Astrocyte (in vitro differentiated cells and primary cell): ENCODE measurements at regions not wholly inside any gene's neighbourhood (a gene's known extent, or its start where the extent isn't known, plus 50 kb on each side); places are given as distances from the start of the nearest gene placed in this dataset.

Experiments used
- DNase-seq: peaks from one replicate; pipeline ENCODE4 v3.0.0-alpha.2; 2010; ENCODE audit warnings: low read depth
- FAIRE-seq: peaks from 2 replicates; lab custom pipeline; 2011; peaks lifted over from hg19 to GRCh38; lab: Jason Lieb, UNC
- H2AFZ ChIP-seq: 2 replicates; pipeline ENCODE4 v1.6.0; 2012; ENCODE audit warnings: low read depth, low read length, inconsistent platforms
- H3K27ac ChIP-seq: 2 replicates; pipeline ENCODE4 v1.5.1; 2011; ENCODE audit warnings: low read depth, low read length, inconsistent platforms
- H3K27me3 ChIP-seq: 2 replicates; pipeline ENCODE4 v1.6.0; 2011; ENCODE audit warnings: low read length, inconsistent platforms; ENCODE audit not compliant: insufficient read depth
- H3K36me3 ChIP-seq: 2 replicates; pipeline ENCODE4 v1.5.1; 2011; ENCODE audit warnings: low read length, inconsistent platforms; ENCODE audit not compliant: insufficient read depth
- H3K4me1 ChIP-seq: 2 replicates; pipeline ENCODE4 v1.5.1; 2011; ENCODE audit warnings: low read length, inconsistent platforms; ENCODE audit not compliant: insufficient read depth
- H3K4me2 ChIP-seq: 2 replicates; pipeline ENCODE4 v1.6.0; 2012; ENCODE audit warnings: low read length, inconsistent platforms
- H3K4me3 ChIP-seq: 2 replicates; pipeline ENCODE4 v1.5.1; 2011; ENCODE audit warnings: low read depth, mild to moderate bottlenecking, low read length, inconsistent platforms; ENCODE audit not compliant: insufficient read depth
- H3K79me2 ChIP-seq: 2 replicates; pipeline ENCODE4 v1.6.0; 2012; ENCODE audit warnings: mild to moderate bottlenecking, low read length, inconsistent platforms; ENCODE audit not compliant: insufficient read depth
- H3K9ac ChIP-seq: 2 replicates; pipeline ENCODE4 v1.6.0; 2012; ENCODE audit warnings: mild to moderate bottlenecking, low read length, inconsistent platforms
- H3K9me3 ChIP-seq: 2 replicates; pipeline ENCODE4 v1.5.1; 2012; ENCODE audit warnings: low read depth, mild to moderate bottlenecking, low read length, inconsistent platforms; ENCODE audit not compliant: insufficient read depth
- H4K20me1 ChIP-seq: 2 replicates; pipeline ENCODE4 v1.6.0; 2012; ENCODE audit warnings: low read length, inconsistent platforms; ENCODE audit not compliant: insufficient read depth
- H3K27ac Mint-ChIP-seq: one replicate; pipeline ENCODE4 v1.8.0; 2021; ENCODE audit warnings: mild to moderate bottlenecking, mixed read lengths; ENCODE audit not compliant: unreplicated experiment
- H3K27me3 Mint-ChIP-seq: one replicate; pipeline ENCODE4 v1.8.0; 2021; ENCODE audit warnings: low read depth, mixed read lengths; ENCODE audit not compliant: unreplicated experiment
- H3K36me3 Mint-ChIP-seq: one replicate; pipeline ENCODE4 v1.8.0; 2021; ENCODE audit warnings: low read depth, mixed read lengths; ENCODE audit not compliant: unreplicated experiment
- H3K4me1 Mint-ChIP-seq: one replicate; pipeline ENCODE4 v1.8.0; 2021; ENCODE audit warnings: low read depth, mixed read lengths; ENCODE audit not compliant: unreplicated experiment
- H3K4me3 Mint-ChIP-seq: one replicate; pipeline ENCODE4 v1.8.0; 2021; ENCODE audit warnings: mild to moderate bottlenecking, moderate library complexity, mixed read lengths; ENCODE audit not compliant: unreplicated experiment
- H3K9me3 Mint-ChIP-seq: one replicate; pipeline ENCODE4 v1.8.0; 2021; ENCODE audit warnings: mild to moderate bottlenecking, mixed read lengths; ENCODE audit not compliant: unreplicated experiment
- EZH2 ChIP-seq: IDR thresholded peaks from 2 replicates; pipeline ENCODE4 v1.6.1; 2012; ENCODE audit warnings: mild to moderate bottlenecking, low read length, inconsistent platforms; ENCODE audit not compliant: insufficient read depth
- TF ChIP-seq, protein P1 (sequence below): IDR thresholded peaks from 2 replicates; pipeline ENCODE4 v1.5.1; 2011; ENCODE audit warnings: low read depth, mild to moderate bottlenecking, inconsistent platforms, low read length, moderate library complexity; ENCODE audit not compliant: insufficient read depth

DNA sequence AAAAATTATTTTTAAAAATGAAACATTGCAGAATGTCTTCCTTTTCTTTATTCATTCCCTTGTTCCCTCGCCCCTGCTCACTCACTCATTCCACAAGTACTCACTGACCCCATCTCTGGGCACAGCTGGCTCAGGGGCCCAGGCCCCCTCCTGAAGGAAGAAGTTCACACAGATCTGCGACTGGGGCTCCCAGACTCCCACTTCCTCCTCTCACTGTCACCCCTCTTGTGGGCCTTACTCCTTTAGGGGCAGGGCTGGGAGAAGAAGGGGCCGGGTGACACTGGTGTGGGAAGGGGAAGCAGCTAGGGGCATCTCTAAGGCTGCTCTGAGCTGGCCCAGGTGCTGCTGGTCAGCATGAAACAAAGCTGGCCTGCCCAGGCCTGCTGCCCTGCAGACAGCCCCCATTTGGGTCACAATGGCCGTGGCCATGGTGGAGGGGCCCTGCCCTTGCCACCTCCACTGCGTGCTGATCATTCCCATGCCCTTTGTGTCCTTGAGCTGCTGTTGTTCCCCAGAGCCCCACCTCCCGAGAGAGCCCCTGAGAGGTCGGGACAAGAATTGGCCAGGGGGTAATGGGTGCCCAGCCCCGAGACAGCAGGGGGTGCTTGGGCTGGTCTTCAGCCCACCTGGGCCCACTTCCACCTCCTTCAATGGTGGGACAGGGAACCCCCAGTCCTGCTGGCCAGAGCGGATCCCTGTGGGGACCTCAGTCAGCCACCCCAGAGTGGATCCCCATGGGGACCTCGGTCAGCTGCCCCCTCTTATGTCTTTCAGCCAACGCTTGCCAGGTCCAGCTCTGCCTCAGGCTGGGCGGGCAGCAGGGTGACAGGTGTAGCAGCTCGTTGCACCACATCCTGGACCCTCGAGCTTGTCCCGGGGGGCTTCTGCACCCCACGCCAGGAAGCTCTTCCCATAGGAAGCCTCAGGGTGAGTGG, 212.4 kb upstream of the C14orf180 start:
- Mint-ChIP-seq H3K4me3 (no peak overlapping the region), H3K36me3 (no peaks in the 10 kb centered on the region), H3K27ac (no peak overlapping the region), H3K4me1 (no peaks in the 10 kb centered on the region), H3K9me3 (peaks cover 12% of the 10 kb centered on the region), H3K27me3 (peaks cover 20% of the 10 kb centered on the region)
- Histone ChIP-seq H3K9me3 (no peaks in the 10 kb centered on the region), H3K36me3 (no peaks in the 10 kb centered on the region), H3K4me1 (no peaks in the 10 kb centered on the region), H3K79me2 (no peaks in the 10 kb centered on the region), H3K4me3 (no peak overlapping the region), H2AFZ (no peak overlapping the region), H3K27me3 (no peaks in the 10 kb centered on the region), H3K27ac (no peak overlapping the region), H3K4me2 (no peak overlapping the region), H4K20me1 (no peaks in the 10 kb centered on the region), H3K9ac (no peak overlapping the region)
- DNase-seq, result no peak
- TF ChIP-seq, protein P1, sequence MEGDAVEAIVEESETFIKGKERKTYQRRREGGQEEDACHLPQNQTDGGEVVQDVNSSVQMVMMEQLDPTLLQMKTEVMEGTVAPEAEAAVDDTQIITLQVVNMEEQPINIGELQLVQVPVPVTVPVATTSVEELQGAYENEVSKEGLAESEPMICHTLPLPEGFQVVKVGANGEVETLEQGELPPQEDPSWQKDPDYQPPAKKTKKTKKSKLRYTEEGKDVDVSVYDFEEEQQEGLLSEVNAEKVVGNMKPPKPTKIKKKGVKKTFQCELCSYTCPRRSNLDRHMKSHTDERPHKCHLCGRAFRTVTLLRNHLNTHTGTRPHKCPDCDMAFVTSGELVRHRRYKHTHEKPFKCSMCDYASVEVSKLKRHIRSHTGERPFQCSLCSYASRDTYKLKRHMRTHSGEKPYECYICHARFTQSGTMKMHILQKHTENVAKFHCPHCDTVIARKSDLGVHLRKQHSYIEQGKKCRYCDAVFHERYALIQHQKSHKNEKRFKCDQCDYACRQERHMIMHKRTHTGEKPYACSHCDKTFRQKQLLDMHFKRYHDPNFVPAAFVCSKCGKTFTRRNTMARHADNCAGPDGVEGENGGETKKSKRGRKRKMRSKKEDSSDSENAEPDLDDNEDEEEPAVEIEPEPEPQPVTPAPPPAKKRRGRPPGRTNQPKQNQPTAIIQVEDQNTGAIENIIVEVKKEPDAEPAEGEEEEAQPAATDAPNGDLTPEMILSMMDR, result no peak
- no peak for TF ChIP-seq EZH2
- FAIRE-seq, result no peak

- H4K20me1 ChIP-seq, result no peaks in the 10 kb centered on the region
- H3K27ac Mint-ChIP-seq, result no peak overlapping the region
- no peaks in the 10 kb centered on the region for H3K4me1 Mint-ChIP-seq
- H3K4me3 ChIP-seq, result no peak overlapping the region
- H3K4me2 ChIP-seq, result no peak overlapping the region
- TF ChIP-seq EZH2, result no peak
- TF ChIP-seq, protein P1, result no peak
- H3K9me3 Mint-ChIP-seq, result peaks cover 12% of the 10 kb centered on the region
- no peak for DNase-seq
- H3K4me1 ChIP-seq, result no peaks in the 10 kb centered on the region
- no peak overlapping the region for H3K4me3 Mint-ChIP-seq
- H3K79me2 ChIP-seq, result no peaks in the 10 kb centered on the region
- FAIRE-seq, result no peak
- no peak overlapping the region for H2AFZ ChIP-seq
- no peaks in the 10 kb centered on the region for H3K9me3 ChIP-seq
- no peaks in the 10 kb centered on the region for H3K36me3 Mint-ChIP-seq
- no peak overlapping the region for H3K9ac ChIP-seq
- H3K27ac ChIP-seq, result no peak overlapping the region
- no peaks in the 10 kb centered on the region for H3K27me3 ChIP-seq
- H3K27me3 Mint-ChIP-seq, result peaks cover 21% of the 10 kb centered on the region
- no peaks in the 10 kb centered on the region for H3K36me3 ChIP-seq
These were observed 211.5 kb upstream of the C14orf180 start for GRCh38 chr14:104367866-104368750.
